Hepatocyte (in vitro differentiated cells): ENCODE measurements at regions not wholly inside any gene's neighbourhood (a gene's known extent, or its start where the extent isn't known, plus 50 kb on each side); places are given as distances from the start of the nearest gene placed in this dataset.

ENCODE experiments used
- DNase-seq: peaks from one replicate; pipeline ENCODE4 v3.0.0-alpha.2; 2016; ENCODE audit warnings: low spot score
- H2AFZ ChIP-seq: fragments of 200-600 bp; sonication (generic); 2 replicates; pipeline ENCODE4 v1.6.0; 2016; ENCODE audit warnings: antibody characterized with exemption, mild to moderate bottlenecking
- H3K27ac ChIP-seq: fragments of 200-600 bp; sonication (generic); 2 replicates; pipeline ENCODE4 v1.5.1; 2016; ENCODE audit warnings: mild to moderate bottlenecking
- H3K27me3 ChIP-seq: fragments of 200-600 bp; sonication (generic); 2 replicates; pipeline ENCODE4 v1.6.1; 2016
- H3K36me3 ChIP-seq: fragments of 200-600 bp; sonication (generic); replicated peaks from 2 replicates; pipeline ENCODE4 v1.5.1; 2016; ENCODE audit warnings: low read depth; ENCODE audit not compliant: insufficient read depth
- H3K4me1 ChIP-seq: fragments of 200-600 bp; sonication (generic); 2 replicates; pipeline ENCODE4 v1.5.1; 2016; ENCODE audit warnings: mild to moderate bottlenecking, moderate library complexity; ENCODE audit not compliant: insufficient read depth
- H3K4me2 ChIP-seq: fragments of 200-600 bp; sonication (generic); 2 replicates; pipeline ENCODE4 v1.6.0; 2016
- H3K4me3 ChIP-seq: fragments of 200-600 bp; sonication (generic); 2 replicates; pipeline ENCODE4 v1.5.1; 2016; ENCODE audit warnings: mild to moderate bottlenecking
- H3K79me2 ChIP-seq: fragments of 200-600 bp; sonication (generic); 2 replicates; pipeline ENCODE4 v1.6.0; 2017; ENCODE audit warnings: mild to moderate bottlenecking
- H3K9me2 ChIP-seq: fragments of 200-600 bp; sonication (generic); replicated peaks from 2 replicates; pipeline ENCODE4 v1.6.0; 2017; ENCODE audit warnings: mild to moderate bottlenecking; ENCODE audit not compliant: insufficient read depth
- H3K9me3 ChIP-seq: fragments of 200-600 bp; sonication (generic); 2 replicates; pipeline ENCODE4 v1.5.1; 2016; ENCODE audit warnings: low read depth, mild to moderate bottlenecking
- H4K20me1 ChIP-seq: fragments of 200-600 bp; sonication (generic); 2 replicates; pipeline ENCODE4 v1.6.0; 2016; ENCODE audit warnings: mild to moderate bottlenecking; ENCODE audit not compliant: insufficient read depth, poor library complexity, severe bottlenecking
- CTCF ChIP-seq: fragments of 200-600 bp; sonication (generic); IDR thresholded peaks from 2 replicates; pipeline ENCODE4 v1.5.1; 2016; ENCODE audit warnings: antibody characterized with exemption, mild to moderate bottlenecking; ENCODE audit not compliant: poor library complexity
- EZH2 ChIP-seq: fragments of 200-600 bp; sonication (generic); IDR thresholded peaks from 2 replicates; pipeline ENCODE4 v1.6.1; 2016; ENCODE audit warnings: antibody characterized with exemption, mild to moderate bottlenecking, borderline replicate concordance
- EZH2phosphoT487 ChIP-seq: fragments of 200-600 bp; sonication (generic); IDR thresholded peaks from one replicate; pipeline ENCODE4 v1.6.1; 2018; ENCODE audit warnings: antibody characterized with exemption, mild to moderate bottlenecking, low read depth, moderate library complexity; ENCODE audit not compliant: unreplicated experiment, severe bottlenecking
- WGBS: methylation state at CpG from one replicate; pipeline ENCODE4 v1.1.6; 2016; ENCODE audit warnings: low lambda C conversion rate; ENCODE audit errors: missing lambda C conversion rate; 5-methylcytosine and 5-hydroxymethylcytosine counted together

GRCh38 chr2:49801898-49802450 lies 647.7 kb upstream of the FSHR start:
- TF ChIP-seq EZH2phosphoT487 (no peak), CTCF (no peak), EZH2 (no peak)
- Histone ChIP-seq H3K4me1 (peaks cover 3% of the 10 kb centered on the region), H3K79me2 (no peaks in the 10 kb centered on the region), H2AFZ (no peak overlapping the region), H4K20me1 (no peaks in the 10 kb centered on the region), H3K9me2 (no peaks in the 10 kb centered on the region), H3K36me3 (no peaks in the 10 kb centered on the region), H3K4me2 (no peak overlapping the region), H3K27ac (no peak overlapping the region), H3K9me3 (no peaks in the 10 kb centered on the region), H3K4me3 (no peak overlapping the region), H3K27me3 (no peaks in the 10 kb centered on the region)
- peak; percentile 6 for DNase-seq
- WGBS: 79% methylated on average over 2 of the region's 2 CpGs

- DNase-seq: no peak
- Histone ChIP-seq H3K4me2 (no peak overlapping the region), H3K27ac (no peak overlapping the region), H3K36me3 (no peaks in the 10 kb centered on the region), H3K9me3 (no peaks in the 10 kb centered on the region), H3K4me3 (no peak overlapping the region), H3K27me3 (no peaks in the 10 kb centered on the region), H4K20me1 (no peaks in the 10 kb centered on the region), H3K79me2 (no peaks in the 10 kb centered on the region), H3K4me1 (peaks cover 3% of the 10 kb centered on the region), H2AFZ (no peak overlapping the region), H3K9me2 (no peaks in the 10 kb centered on the region)
- no peak for TF ChIP-seq CTCF
- TF ChIP-seq EZH2: no peak
- TF ChIP-seq EZH2phosphoT487: no peak
Measured at GRCh38 chr2:49798570-49798969, 644.3 kb upstream of the FSHR start.

- TF ChIP-seq EZH2phosphoT487: no peak
- no peak for TF ChIP-seq CTCF
- TF ChIP-seq EZH2: no peak
- H3K79me2 ChIP-seq: no peaks in the 10 kb centered on the region
- no peak overlapping the region for H3K27ac ChIP-seq
- no peaks in the 10 kb centered on the region for H3K9me2 ChIP-seq
- no peak overlapping the region for H3K4me3 ChIP-seq
- H3K4me2 ChIP-seq: no peak overlapping the region
- H3K9me3 ChIP-seq: no peaks in the 10 kb centered on the region
- 71% methylated on average over 3 of the region's 3 CpGs for WGBS
- H3K27me3 ChIP-seq: no peaks in the 10 kb centered on the region
- H3K36me3 ChIP-seq: no peaks in the 10 kb centered on the region
- H2AFZ ChIP-seq: no peak overlapping the region
- no peaks in the 10 kb centered on the region for H4K20me1 ChIP-seq
- no peaks in the 10 kb centered on the region for H3K4me1 ChIP-seq
- DNase-seq: no peak
Measured at GRCh38 chr2:49796266-49796665, 642.0 kb upstream of the FSHR start.

- Histone ChIP-seq H3K4me2 (no peak overlapping the region), H3K4me1 (no peaks in the 10 kb centered on the region), H3K79me2 (no peaks in the 10 kb centered on the region), H3K4me3 (no peak overlapping the region), H3K9me2 (no peaks in the 10 kb centered on the region), H3K27me3 (no peaks in the 10 kb centered on the region), H4K20me1 (no peaks in the 10 kb centered on the region), H3K27ac (no peak overlapping the region), H3K9me3 (no peaks in the 10 kb centered on the region), H2AFZ (no peak overlapping the region), H3K36me3 (no peaks in the 10 kb centered on the region)
- 98% methylated on average over 2 of the region's 2 CpGs for WGBS
- TF ChIP-seq CTCF: no peak
- TF ChIP-seq EZH2phosphoT487: no peak
- no peak for TF ChIP-seq EZH2
- no peak for DNase-seq
Measured at GRCh38 chr2:49794396-49794795, 640.1 kb upstream of the FSHR start.
